GM18505 (cell line): ENCODE measurements at regions not wholly inside any gene's neighbourhood (a gene's known extent, or its start where the extent isn't known, plus 50 kb on each side); places are given as distances from the start of the nearest gene placed in this dataset.

ENCODE experiments used
- ATAC-seq: cut with Tn5 transposase; IDR thresholded peaks from one replicate; pipeline ENCODE4 v1.9.1; 2021; ENCODE audit not compliant: unreplicated experiment
- POLR2A ChIP-seq: IDR thresholded peaks from 4 replicates; pipeline ENCODE4 v1.6.1; 2011; ENCODE audit warnings: borderline replicate concordance; ENCODE audit not compliant: insufficient read depth, insufficient read length; ENCODE audit errors: extremely low read depth

DNA sequence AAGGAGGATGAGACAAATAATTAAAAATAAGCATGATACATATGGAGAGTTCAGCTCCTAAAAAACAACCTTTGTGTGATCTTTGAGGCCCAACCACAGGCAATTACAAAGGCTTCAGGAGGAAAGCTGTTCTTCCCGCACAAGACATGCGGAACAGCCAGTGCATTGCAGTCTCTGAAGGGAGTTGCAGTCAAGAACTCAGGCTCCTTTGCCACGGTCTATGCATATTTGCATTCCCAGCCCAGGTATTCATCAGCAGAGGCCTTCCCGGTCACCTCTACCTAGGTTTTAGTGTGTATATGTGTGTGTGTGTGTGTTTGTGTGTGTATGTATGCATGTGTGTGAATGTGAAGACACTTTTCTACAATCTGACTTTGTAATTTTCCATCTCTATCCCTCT is 600.6 kb upstream of the PCDH10 start:
- ATAC-seq = no peak
- no peak for TF ChIP-seq POLR2A

DNA sequence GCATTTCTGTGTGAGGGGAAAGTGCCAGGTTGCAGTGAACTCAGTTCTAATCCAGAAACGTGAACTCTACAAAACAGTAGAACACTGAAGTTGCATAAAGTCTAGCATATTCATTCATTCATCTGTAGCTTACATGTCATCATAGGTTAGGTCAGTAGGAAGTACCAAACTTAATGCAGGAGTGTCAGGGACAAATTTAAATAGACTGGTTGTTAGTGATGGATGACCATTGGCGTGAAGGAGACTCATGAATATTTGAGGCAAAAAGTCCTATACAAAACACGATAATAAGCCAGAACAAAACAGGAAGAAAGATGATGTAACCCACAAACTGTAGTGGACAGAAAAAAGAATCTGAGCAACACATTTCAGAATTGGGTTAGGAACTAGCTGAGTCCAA is 592.8 kb upstream of the PCDH10 start:
- ATAC-seq = no peak
- TF ChIP-seq POLR2A = no peak

DNA sequence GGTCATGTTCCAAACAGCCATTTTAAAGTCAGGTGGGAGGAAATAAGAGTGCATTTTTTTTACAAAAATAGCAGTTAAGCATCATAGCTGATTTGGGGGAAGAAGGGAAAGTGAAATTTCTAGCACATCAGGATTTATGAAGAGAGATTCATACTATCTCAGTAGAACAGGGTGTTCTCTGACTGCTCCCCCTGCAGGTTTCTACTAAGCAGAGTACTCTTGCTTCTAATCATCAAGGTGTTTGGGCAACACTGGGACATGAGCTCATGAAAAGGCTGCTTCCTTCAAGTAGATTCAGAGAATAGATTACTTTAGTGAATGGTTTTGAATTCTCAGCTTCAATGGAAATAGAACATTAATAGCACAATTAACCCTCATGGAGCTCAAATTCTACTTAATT is 591.4 kb upstream of the PCDH10 start:
- ATAC-seq = no peak
- no peak for TF ChIP-seq POLR2A

DNA sequence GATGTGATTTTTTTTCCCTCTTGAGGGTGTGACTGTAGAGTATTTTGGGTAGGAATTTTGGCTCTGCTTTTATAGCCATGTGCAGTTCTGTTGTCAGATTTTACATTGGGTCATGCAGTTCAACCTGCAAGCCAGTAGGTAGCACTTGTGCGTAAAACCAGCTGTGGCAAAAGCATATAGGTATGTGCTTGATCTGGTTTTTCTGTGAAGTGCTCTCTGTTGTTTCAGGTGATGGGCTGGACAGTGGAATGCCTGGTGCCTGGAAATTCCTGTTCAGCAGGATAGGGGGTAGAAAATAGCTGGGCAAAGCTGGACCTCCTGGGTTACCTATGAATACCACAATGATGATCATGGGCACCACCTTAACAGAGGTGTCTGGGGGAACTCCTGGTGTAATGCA is 584.2 kb upstream of the PCDH10 start:
- TF ChIP-seq POLR2A = no peak
- no peak for ATAC-seq

DNA sequence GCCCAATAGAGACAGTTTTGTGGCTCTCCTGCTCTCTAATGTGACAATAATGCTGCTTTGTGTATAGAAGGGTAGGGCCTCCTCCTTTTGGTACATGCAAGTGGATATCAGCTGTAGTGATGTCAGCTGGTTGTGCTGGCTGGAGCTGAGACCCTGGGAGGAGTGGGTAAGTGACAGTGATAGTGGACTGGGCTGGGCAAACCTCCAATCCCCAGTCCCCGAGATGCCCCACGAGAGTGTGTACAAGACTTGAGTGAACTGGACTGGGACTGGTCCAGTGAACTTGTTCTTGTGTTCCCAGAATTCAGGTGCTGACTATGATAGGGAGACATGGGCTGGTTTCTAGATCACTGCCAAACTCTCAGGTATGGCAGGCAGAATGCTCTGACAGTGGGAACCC is 583.6 kb upstream of the PCDH10 start:
- no peak for TF ChIP-seq POLR2A
- no peak for ATAC-seq

DNA sequence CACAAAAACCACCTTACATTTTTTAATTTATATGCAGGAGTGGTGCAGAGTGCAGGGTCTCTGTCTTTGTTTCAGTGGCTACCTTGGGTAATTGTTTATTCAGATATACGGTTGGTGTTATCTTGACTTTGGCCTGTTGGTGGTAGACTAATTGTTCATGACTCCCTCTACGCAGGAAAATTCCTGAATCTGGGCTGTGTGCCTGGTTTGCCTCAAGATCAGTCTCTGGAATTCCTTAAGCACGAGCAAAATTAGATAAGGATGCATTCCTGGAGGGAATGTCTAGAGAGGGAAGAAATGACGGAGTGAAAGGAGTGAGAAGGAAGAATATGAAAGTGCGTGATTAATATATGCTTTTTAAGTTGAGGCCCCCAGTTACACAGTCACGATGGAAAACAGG is 576.9 kb upstream of the PCDH10 start:
- TF ChIP-seq POLR2A = no peak

DNA sequence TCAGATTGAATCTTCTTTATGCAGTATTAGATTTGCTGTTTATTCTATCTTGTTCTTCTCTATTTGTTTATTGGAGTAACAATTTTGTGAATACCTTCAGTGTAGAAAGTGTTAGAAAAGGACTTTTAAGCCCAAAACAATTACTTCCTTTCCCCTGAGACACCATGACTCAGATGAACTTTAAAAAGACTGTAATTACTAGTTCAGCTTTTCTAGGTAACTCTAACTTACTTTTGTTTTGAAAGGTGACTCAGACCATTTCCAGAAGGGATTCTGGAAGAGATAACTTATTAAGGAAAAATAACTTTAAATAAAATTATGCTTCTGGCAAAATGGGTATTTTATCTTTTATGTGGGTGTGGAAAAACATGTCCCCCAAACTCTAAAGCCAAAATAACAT is 561.5 kb upstream of the PCDH10 start:
- TF ChIP-seq POLR2A = no peak
- ATAC-seq = no peak

More for the DNA sequence above, 576.9 kb upstream of the PCDH10 start:
- no peak for ATAC-seq

DNA sequence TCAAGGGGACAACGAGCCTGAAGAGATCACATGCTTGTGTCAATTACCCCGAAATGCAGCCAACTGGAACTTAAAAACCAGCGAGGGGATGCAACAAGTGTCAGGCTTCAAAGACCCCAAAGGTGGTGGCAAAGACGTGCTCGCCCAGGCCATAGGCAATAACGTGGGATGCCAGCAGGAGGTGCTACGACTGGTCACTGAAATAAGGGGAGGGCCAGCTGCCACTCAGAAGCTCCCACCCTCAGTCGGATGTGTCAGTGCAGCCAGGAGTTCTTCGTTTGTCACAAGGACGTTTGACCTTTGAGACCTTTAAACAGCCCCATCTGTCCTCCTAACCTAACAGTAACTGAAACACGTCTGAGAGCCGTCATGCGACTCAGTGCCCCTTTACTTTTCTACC is 556.8 kb upstream of the PCDH10 start:
- no peak for TF ChIP-seq POLR2A
- no peak for ATAC-seq

DNA sequence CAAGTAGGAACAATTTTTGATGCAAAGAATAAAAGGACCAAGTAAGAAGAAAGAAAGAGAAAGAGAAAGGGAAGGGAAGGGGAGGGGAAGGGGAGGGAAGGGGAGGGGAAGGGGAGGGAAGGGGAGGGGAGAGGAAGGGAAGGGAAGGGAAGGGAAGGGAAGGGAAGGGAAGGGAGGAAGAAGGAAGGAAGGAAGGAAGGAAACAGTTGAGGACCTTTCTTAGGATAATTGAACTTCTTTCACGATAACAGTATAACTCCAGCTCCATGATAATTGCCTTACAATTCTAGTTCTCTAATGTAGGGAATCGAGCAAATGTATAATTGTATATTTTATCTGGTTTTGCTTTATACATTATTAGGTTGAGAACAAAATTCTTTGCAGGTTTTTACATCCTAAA is 556.2 kb upstream of the PCDH10 start:
- no peak for TF ChIP-seq POLR2A
- no peak for ATAC-seq

DNA sequence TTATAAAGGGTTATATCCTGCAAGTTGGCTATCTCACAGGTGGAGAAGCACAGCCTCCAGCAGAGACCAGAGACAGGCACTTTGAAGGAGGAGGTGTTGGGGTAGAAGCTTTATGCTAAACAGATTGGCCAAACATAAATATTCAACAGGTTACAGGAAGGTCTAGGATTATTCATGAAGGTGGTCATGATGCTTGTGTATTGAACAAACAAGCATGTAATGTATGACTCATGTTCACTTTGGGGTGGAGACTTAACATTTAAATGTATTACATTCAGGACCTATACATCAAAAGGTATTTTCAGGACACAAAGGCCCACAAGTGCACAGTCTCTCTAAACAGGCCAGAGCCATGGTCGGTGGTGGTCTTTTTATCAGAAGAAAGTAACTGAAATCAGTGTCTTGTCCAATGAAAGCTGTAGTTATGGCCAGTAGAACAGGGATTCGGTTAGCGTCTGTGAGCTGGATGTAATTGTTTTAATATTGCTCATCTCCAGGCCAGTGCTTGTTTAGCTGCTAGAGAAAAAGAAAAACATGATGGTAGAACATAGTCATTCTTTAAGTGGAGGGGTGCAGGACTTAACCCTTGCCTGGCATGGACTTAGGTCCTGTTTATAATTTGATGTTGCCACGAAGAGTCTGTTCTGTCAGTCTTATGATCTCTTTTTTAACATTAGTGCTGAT is 555.2 kb upstream of the PCDH10 start:
- no peak for ATAC-seq
- TF ChIP-seq POLR2A = no peak

DNA sequence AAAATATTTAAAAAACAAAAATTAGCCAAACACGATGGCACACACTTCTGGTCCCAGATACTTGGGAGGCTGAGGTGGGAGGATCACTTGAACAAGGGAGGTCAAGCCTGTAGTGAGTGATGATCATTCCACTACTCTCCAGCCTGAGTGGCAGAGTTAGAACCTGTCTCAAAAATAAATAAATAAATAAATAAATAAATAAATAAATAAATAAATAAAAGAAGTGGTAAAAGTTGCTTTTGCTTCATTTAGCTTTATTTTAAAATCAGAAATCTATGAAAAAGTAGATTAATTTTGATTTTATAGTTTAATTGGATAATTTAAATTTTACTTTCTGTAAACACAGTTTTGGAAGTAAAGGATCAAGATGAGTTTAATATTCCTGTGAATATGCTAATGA is 552.9 kb upstream of the PCDH10 start:
- no peak for TF ChIP-seq POLR2A
- ATAC-seq = no peak

DNA sequence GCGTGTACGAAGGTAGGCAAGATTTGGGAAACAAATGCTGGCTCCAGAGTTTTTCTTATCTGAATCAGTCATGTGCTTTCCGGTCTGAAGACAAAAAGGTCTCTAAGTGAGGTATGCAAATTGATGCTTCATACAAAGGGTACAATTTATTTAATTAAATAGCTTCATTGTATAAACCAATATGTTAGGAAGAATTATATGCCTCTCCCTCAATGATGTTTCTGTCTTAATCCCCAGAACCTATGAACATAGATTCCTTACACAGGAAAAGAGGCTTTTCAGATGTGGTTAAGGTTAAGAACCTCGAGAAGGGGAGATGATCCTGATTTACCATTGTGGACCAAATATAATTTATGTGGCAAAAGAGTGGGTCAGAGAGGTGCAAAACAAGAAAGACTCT is 543.5 kb upstream of the PCDH10 start:
- no peak for ATAC-seq
- no peak for TF ChIP-seq POLR2A

DNA sequence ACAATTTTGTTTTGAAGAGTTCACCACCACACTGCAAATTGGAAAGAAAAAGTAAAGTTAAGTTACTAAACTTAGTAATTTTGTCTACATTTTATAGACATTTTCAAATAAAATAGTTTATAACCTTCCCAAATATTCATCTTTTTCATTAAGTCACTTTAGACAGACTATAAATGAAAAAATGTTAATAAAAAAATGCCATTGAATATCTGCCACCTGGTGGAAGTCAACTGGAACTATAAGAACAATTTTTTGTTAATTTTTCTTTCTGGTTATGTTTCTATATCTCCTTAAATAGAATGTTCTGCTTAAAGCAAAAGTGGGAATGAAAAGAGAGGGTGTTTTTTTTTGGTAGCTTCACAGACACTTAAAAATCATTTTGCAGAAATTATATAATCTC is 534.4 kb upstream of the PCDH10 start:
- ATAC-seq = no peak
- TF ChIP-seq POLR2A = no peak

DNA sequence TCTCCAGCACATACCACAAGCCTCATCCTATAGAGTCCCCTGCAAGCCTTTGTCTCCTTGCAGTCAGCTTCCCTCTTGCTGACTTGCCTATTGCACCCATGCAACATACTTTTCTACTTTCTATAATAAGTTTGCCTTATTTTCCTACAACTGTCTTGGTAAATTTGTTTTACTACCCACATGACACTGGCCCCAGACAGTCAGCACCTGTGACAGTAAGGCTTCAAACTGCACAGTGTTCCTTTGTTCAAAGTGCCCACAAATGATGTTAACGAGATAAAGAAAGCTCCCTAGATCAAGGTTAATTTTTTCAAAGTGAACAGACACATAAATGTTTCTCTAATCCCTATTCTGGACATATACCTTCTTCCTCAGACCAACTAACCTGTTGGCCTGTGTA is 529.1 kb upstream of the PCDH10 start:
- TF ChIP-seq POLR2A = no peak
- no peak for ATAC-seq
